SKM-1 (cell line): ENCODE measurements at regions not wholly inside any gene's neighbourhood (a gene's known extent, or its start where the extent isn't known, plus 50 kb on each side); places are given as distances from the start of the nearest gene placed in this dataset.

Source experiments
- DNase-seq: peaks from one replicate; lab custom pipeline; 2025; ENCODE audit not compliant: unreplicated experiment; lab: John Stamatoyannopoulos, UW

DNA sequence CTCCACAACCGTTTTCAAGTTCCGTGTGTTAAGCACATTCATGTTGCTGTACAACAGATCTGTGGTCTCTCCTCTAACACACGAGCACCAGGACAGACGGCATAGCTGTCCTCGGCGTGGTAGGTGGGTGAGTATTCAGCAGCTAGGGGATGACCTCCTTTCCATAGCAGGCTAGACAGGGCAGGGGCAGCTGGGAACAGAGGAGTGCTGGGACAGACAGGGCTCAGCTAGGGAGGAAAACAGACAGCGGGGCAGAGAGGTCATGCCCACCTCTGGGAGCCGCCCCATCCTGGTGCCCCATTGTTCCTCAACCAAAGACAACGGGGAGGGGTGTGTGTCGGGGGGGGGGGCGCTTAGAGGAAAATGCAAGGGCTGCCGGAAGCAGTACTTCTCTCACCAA, 271.5 kb upstream of the FOXQ1 start:
- no peak for DNase-seq

DNA sequence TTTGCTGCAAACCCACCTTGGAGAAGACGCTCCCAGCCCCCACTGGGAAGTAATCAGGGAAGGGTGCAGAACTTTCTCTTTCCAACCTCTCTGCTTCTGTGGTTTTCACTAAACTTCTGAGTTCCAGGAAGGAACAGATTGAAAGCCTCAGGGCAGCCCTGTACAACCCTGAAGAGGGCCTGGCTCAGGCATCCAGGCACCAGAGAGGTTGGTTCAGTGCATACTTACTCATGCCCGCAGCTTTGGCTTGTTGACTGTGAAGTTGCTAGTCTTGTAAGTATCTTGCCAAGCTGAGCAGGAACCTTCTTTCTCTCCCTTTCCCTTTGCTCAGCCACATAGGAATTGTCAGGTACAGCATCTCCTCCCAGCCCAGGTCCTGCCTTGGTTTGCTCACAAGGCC, 272.2 kb upstream of the FOXQ1 start:
- DNase-seq, result no peak

DNA sequence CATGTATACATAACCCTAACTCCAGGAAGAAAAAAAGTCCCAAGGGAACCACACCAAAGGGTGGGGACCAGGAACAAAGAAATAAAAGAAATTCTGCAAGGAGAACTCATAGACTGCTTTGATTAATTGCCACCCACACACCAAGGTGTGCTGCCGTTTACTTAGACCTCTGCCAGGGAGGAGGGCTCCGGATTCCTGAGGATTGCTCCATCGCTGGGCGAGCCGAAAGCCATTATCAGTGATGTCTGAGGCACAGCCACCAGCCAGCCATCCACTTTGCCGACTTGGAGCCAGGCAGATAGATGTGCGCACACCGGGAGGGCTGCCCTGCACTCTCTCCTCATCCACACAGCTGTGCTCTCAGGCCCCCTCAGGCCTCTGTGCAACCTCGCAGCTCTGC, 272.7 kb upstream of the FOXQ1 start:
- no peak for DNase-seq

DNA sequence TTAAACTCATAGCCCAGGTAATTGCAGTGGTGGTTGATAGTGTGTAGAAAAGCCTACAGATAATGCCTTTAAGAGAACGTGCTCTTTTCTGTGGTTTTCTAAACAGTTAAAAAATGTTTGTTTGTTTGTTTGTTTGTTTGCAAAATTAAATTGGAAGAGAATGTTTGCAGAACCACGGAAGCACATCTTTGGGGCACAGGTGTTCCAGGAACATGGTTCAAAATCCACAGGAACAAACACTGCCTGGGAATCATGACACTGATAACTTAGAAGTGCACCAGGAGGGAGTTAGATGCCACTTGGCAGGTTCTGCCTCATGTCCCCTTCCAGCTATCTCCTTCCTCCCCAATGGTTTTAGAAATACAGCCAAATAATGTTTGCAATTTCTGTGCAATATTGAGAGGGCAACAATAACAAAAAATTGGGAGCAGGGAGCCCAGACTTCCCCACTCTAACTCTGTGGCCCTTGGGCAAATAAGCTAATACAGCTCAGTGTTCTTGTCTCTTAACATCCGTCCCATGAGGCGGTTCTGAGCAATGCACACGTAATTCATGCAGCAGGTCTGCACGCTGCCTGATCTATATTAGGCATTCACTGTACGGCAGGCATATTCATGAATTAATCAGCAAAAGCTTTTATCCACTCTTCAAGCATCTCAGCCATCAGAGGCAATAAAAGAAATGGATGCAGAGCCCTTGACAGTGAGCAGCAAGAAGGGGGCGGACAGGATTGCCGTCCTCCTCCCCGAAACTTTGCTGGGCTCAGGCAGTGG, 274.3 kb upstream of the FOXQ1 start:
- DNase-seq, result no peak

DNA sequence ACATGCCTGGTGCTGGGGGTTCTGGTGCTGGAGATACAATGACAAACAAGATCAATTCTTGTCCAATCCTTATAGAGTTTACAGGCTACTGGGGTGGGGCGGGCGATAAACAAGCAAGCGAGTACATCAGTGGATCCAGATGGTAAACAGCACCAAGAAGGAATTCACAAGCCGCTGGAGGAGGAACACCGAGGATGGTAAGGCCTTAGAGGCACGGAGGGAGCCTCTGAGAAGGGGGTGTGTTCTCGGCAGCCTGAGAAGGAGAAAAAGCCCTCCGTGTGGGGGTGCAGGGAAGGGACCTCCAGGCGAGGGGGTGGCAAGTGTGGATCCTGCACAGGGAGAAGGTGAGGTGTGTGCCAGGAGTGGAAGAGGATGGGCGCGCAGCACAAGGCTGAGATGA, 276.5 kb upstream of the FOXQ1 start:
- no peak for DNase-seq

DNA sequence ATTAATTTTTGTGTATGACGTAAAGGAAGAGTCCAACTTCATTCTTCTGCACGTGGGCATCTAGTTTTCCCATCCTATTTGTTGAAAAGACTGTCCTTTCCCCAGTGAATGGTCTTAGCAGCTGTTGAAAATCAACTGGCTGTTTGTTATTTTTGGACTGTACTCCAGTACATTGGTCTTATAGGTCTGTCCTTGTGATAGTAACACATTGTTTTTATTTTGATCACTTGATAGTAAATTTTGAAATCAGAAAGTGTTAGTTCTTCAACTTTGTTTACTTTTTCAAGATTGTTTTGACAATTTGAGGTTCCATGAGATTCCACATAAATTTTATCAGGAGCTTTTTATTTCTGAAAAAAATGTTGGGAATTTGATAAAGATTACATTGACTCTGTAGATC, 280.2 kb upstream of the FOXQ1 start:
- DNase-seq, result no peak

DNA sequence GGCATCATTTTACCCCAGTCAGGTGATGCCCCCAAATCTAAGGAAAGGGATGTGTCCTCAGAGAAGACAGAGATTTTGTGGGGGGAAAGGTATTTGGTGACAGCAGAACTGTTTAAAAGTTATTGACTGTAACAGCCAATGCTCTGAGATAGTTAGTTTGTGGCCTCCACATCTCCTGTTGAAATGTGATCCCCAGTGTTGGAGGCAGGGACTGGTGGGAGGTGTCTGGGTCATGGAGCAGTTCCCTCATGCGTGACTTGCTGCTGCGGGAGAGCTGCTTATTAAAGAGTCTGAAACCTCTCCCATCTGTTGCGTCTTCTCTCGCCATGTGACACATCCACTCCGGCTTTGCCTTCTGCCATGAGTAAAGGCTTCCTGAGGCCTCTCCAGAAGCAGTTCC, 282.8 kb upstream of the FOXQ1 start:
- DNase-seq, result no peak

DNA sequence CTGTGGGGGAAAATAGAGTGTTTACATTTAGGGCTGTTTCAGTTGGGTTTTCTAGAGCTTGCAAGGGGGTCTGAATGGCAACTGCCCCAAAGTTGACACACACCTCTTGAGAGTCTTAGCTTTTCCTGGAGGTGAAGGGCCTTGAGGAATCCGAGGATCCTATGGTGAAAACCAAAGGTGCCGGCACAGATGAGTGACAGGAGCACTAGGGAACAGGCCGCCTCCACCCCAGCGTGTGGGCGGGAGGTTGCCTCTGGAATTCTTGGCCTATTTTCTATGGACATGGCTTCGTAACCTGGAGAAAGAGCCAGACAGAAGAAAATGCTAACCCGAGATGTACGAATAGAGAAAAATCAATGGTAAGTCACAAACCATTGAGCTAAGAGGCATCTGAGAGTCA, 283.2 kb upstream of the FOXQ1 start:
- no peak for DNase-seq

DNA sequence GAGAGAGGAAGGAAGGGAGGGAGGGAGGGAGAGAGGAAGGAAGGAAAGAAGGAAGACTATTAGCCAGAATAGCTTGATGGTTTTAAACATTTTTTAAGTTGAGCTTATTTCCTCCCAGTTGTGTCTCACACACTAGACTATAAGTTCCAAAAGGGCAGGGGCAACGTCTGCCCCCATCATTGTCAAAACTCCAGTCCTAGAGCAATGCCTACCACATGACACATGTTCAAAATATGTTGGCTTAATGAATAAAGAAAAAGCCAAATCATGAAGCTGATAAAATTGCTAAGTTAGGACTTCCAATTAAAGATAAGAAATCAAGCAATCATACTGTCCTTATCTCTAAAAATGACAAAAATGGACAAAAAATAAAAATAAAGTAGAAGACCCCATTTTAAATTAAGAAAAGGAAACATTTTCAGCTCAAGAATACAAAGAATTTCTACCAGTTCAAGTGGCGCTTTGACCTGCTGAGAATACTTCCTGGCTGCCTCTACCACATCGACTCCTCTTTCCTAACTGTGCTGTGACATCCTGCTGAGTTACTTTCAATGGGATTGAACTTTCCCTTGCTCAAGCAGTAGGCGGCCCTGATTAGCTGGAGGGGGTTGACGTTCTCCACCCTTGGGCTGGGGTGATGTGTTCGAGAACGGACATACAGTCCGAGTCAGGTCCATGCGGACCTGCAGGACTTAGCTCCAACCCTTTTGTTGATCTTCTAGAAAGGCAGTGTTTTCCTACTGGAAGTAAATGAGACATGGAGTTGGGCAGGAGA, 283.9 kb upstream of the FOXQ1 start:
- no peak for DNase-seq

DNA sequence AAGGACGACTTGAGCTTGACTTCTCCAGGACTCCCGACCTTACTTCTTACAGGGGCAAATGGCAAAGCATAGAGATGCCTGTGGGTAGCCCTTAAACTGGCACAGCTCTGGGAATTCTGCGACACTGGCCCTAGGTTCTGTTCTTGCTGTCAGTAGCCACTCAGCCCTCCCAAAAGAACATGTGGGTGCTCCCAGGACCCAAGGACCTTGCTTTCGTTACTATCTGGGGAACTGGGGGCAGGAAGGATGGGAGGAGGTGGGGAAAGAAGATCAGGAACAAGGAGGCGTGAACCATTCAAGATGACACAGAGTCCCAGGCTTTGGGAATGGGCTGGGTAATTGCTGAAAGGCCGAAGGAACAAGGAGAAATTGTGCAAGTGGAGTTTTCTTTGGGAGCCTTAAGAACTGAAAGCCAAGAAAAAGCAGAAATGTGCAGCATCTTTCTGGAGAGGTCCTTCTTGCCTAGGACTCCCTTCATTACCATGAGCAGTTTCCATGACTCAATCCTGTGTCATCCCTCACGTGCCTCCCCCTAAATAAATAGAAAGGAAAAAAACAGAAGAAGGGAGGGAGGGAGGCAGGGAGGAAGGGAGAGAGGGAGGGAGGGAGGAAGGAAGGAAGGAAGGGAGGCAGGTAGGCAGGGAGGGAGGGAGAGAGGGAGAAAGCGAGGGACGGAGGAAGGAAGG, 284.6 kb upstream of the FOXQ1 start:
- DNase-seq, result no peak

DNA sequence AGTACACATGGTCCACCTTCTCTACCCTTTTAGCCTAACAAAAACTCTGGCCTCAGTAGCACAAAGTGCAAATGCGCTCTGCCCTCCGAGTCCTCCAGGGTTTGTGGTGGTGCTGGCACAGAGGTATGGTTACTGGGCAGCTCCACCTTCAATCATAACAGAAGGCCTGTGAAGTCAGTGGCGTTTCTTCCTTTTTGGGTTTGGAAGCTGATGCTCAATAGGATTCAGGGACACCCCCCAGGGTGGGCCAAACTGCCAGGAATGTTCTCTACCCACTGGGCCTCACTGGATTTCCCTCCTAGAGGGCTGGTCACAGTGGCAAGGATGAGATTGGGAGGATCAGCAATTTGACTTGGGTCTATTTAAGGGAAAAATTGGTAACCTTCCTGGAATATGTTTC, 286.1 kb upstream of the FOXQ1 start:
- DNase-seq, result no peak

DNA sequence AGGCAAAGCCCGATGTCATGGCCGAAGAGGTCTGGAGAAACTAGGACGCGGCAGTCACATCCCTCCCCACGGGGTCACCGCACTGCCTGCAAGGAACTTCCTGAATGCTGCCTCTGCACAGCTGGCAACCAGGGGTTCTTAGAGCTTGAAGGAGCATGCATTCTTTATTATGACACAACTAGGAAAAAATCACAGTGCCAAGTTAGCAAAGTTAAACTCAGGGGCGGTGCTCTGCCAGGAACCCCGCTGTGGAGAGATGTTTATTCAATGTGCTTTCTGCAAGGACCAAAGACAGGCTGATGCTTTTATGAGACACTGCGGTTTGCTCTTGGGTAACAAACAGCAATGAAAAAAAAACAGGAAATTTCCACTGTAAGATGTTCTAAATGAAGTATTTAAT, 287.3 kb upstream of the FOXQ1 start:
- no peak for DNase-seq

DNA sequence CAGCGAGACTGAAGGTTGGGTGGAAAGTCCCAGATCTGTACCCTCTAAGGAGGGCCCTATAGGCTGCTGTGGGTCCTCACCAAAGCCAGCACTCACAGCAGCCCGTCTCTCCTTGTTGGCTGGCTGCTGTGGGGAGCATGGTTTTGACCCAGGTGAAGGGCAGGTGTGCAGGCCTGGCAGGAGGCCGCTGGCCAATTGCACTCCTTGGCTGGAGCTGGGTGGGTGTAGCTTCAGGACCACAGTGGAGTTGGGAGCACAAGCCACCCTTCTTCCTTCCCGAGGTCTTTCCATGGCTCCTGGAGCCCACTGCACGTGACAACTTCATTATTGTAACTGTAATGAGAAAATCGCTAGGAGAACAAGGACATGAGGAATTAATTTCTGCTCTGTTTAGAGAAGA, 287.7 kb upstream of the FOXQ1 start:
- no peak for DNase-seq

DNA sequence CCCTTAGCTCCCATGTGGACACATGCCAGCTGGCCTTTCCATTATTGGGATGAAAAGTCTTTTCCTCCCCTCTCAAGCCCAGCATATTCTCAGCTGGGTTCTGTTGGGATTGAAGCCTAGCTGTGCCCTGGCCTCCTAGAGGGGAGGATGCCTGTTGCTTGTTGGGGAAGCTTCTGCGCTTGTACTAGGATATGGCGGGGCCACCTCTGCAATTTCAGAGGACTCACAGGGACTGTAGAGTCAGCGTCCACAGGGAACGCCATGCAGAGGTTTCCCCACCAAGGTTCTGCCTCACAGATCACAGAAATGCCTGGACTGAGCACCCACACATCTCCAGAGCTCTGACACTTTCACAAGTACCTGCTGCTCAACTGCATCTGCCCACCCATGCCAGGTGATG, 288.7 kb upstream of the FOXQ1 start:
- DNase-seq, result no peak

DNA sequence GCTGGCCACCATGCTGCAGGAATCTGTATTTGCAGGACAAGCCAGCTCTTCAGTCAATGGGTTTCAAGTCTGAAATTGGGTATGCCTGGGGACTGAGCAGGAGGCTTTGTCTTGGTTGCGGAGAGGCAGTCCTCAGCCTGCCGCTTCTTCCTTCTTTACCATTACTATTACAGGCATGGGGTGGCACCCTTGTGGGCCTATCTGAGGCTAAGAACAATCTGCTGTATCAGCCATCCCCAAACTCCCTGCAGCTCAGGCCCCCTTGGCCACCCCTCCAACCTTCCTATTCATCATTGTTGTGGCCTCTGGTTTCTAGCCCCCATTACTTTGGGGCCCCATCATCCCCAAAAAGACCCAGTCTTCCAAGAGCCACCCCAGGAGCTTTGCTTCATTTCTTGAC, 289.2 kb upstream of the FOXQ1 start:
- DNase-seq, result no peak

DNA sequence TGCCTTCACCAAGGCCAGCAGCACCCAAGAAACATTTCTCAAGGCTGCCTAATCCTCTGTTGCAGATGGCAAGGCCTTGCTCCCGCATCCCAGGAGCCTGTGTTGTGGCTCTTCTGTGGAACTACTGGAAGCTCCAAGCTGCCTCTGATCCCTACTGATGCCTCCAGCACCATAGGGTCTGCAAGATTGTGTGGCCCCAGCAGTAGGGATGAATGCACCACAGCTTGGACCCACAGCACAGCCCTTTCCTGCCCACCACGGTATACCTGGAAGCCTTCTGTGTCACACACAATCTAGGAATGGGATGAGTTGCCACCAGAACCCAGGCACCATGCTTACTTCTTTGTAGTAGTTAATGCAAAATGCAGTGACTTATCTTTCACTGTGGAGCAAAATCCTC, 291.1 kb upstream of the FOXQ1 start:
- DNase-seq, result no peak

DNA sequence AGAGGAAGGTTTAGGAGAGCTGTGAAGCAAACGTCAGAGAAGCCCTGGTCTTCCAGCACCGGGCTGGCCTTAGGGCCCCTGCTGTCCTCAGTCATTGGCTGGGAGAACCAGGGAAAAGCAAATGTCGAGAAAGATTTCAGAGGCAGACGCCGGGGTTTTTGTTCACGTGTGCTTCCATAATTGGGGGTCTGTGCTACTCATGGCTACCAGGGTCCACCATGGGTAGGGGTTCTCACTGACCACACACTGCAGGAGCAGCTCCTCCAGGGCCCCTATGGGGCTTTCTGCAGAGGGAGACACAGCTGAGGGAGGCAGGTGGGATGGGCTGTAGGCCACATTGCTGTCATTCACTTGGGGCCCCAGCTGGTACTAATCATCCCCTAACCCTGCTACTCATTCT, 291.8 kb upstream of the FOXQ1 start:
- no peak for DNase-seq

DNA sequence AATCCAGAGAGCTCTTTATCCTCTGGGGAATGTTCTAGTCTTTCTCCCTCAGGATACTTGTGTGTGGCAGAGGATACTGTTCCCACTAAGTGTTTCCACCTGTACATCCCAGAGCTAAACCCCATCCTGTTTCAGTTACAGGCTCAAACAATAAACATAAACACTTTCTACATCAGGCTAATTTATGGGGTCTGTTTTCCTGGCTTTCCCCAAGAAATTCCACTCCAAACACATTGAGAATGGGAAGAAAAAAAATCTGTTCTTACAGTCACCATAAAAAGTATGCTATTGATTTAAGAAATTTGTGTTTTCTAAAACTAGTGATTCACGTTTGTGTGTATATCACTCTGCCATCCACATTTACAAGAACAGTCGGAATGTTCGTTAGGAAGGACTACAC, 293.9 kb upstream of the FOXQ1 start:
- no peak for DNase-seq

DNA sequence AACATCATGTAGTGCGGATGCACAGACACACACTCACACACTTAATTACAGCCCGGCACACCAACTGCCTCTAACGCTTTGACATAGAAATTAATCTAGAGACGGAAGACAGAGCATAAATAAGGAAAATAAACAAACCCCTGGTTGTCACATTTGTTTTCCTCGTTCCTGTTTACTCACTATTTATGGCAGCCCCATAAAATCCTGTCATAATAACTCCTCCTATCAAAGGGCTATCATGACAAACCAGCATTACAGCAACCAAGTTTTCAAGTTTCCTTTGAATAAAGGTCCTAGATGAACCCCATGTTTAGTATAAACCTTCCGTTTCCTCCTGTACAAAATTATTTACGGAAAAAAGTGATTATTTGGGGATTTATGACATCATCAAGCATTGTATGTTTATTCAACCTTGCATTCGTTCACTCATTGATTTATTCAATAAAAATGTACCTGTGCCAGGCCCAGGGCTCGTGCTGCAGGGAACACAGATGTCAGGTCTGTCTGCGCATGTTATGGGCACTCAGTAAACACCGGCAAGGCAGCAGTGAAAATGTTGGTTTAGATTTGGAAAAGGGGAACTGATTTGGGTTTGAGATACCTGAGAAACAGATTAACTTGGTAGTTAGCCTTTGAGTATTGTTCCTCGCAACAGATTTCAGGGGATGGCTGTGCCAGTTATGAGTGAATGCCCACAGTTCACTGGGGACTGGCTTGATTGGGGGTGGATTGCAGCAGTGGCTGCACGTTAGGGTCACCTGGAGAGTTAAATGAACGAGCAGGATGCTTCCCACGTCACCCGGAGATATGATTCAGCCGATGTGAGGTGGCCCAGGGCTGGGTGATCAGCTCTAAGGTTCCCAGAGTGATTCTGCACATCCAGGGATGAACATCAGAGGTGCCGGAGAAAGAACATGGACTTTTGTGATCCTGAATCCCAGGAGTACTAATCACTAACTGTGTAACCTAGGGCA, 295.3 kb upstream of the FOXQ1 start:
- DNase-seq, result no peak

DNA sequence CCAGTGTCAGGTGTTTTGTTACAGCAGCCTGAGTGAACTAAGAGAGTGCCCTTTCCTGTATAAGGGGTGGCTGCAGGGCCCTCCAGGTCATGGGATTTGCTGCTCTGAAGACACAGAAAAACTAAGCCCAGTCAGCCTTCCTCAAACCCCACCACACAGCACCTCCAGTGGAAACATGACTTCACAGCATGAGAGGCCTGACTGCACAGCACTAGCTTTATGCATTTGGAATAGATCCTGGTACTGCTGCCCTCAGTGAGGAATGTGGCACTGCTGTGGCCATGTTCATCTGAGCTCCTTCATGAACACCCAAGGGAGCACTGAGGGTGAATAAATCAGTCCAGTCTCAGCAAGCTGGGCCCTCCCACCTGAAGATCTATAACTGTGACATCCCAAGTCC, 296.1 kb upstream of the FOXQ1 start:
- DNase-seq, result no peak

DNA sequence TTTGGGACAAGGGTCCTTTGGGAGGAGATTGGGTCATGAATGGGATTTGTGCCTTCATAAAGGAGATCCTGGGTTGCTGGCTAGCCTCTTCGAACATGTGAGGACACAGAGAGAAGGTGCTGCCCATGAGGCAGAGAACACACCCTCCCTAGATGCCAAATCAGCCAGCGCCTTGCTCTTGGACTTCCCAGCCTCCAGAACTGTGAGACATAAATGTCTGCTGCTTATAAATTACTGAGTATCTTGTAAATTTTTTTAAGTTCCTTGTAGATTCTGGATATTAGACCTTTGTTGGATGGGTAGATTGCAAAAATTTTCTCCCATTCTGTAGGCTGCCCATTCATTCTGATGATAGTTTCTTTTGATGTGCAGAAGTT, 297.5 kb upstream of the FOXQ1 start:
- no peak for DNase-seq
